H1 (cell line): ENCODE measurements at regions not wholly inside any gene's neighbourhood (a gene's known extent, or its start where the extent isn't known, plus 50 kb on each side); places are given as distances from the start of the nearest gene placed in this dataset.
A peak's percentile ranks its signal among the peaks of the same experiment; 100 is the strongest.

Source experiments
- CTCF ChIA-PET: fragments of 300-600 bp; sonication (Branson Sonifier 250); formaldehyde crosslinking; loops from one replicate; lab custom pipeline; 2021; ENCODE audit not compliant: partially characterized antibody; lab: Charles Lee
- POLR2A ChIA-PET: fragments of 300-600 bp; sonication (Branson Sonifier 250); formaldehyde crosslinking; loops from one replicate; lab custom pipeline; 2021; ENCODE audit warnings: inconsistent platforms; ENCODE audit not compliant: partially characterized antibody; lab: Charles Lee
- DNase-seq, 2 experiments: peaks; one replicate each; pipeline versions ENCODE4 v3.0.0 to v3.0.0-alpha.2; 2010 to 2022; ENCODE audit warnings: low spot score in 2 of 2, low read depth in 1 of 2, mixed read lengths in 1 of 2
- FAIRE-seq: peaks from 2 replicates; lab custom pipeline; 2011; peaks lifted over from hg19 to GRCh38; lab: Jason Lieb, UNC
- H2AFZ ChIP-seq: 2 replicates; pipeline ENCODE4 v1.8.1; 2012; ENCODE audit warnings: low read length, inconsistent platforms
- H2AK5ac ChIP-seq: 2 replicates; pipeline ENCODE4 v1.6.1; 2013; ENCODE audit warnings: low read depth, low read length
- H2BK120ac ChIP-seq: replicated peaks from 2 replicates; pipeline ENCODE3; 2013; ENCODE audit warnings: low read depth, low read length, inconsistent platforms
- H2BK12ac ChIP-seq: 2 replicates; pipeline ENCODE4 v1.6.1; 2013; ENCODE audit warnings: low read depth, low read length
- H2BK15ac ChIP-seq: 2 replicates; pipeline ENCODE4 v1.6.1; 2013; ENCODE audit warnings: low read length
- H2BK20ac ChIP-seq: 2 replicates; pipeline ENCODE4 v1.6.1; 2013; ENCODE audit warnings: low read length
- H2BK5ac ChIP-seq: 2 replicates; pipeline ENCODE4 v1.6.1; 2013; ENCODE audit warnings: low read depth, low read length
- H3K14ac ChIP-seq: 2 replicates; pipeline ENCODE4 v1.6.1; 2013; ENCODE audit warnings: inconsistent platforms; ENCODE audit not compliant: insufficient read length
- H3K18ac ChIP-seq: 2 replicates; pipeline ENCODE4 v1.6.1; 2013; ENCODE audit warnings: low read length; ENCODE audit errors: extremely low read depth
- H3K23ac ChIP-seq: 2 replicates; pipeline ENCODE4 v1.6.1; 2013; ENCODE audit warnings: inconsistent platforms; ENCODE audit not compliant: insufficient read length
- H3K23me2 ChIP-seq: 2 replicates; pipeline ENCODE4 v1.6.1; 2013; ENCODE audit warnings: low read depth, low read length
- H3K27ac ChIP-seq: 2 replicates; pipeline ENCODE4 v1.6.1; 2011; ENCODE audit warnings: low read depth, low read length, inconsistent platforms
- H3K27me3 ChIP-seq, 4 experiments: replicated peaks in 1 of 4; 1 replicate in 1 of 4; 2 replicates in 3 of 4; pipeline versions ENCODE4 v1.6.1 to v1.8.1; 2011 to 2013; ENCODE audit warnings: low read length in 3 of 4, mild to moderate bottlenecking in 3 of 4, inconsistent platforms in 2 of 4, mixed read lengths in 2 of 4, moderate library complexity in 1 of 4; ENCODE audit not compliant: control insufficient read depth in 3 of 4, insufficient read depth in 3 of 4; ENCODE audit errors: extremely low read depth in 1 of 4
- H3K36me3 ChIP-seq, 4 experiments: 2 replicates each; pipeline versions ENCODE4 v1.6.1 to v1.8.1; 2011 to 2013; ENCODE audit warnings: mild to moderate bottlenecking in 4 of 4, low read length in 3 of 4, moderate library complexity in 2 of 4, control low read depth in 1 of 4, inconsistent platforms in 1 of 4; ENCODE audit not compliant: insufficient read depth in 4 of 4, control insufficient read depth in 2 of 4
- H3K4ac ChIP-seq: replicated peaks from 2 replicates; pipeline ENCODE3; 2013; ENCODE audit warnings: low read length, low read depth, mixed read lengths, inconsistent platforms; ENCODE audit not compliant: insufficient read length
- H3K4me1 ChIP-seq, 4 experiments: replicated peaks in 1 of 4; 1 replicate in 1 of 4; 2 replicates in 3 of 4; pipeline versions ENCODE4 v1.6.1 to v1.8.1; 2011 to 2013; ENCODE audit warnings: low read length in 3 of 4, inconsistent platforms in 2 of 4, mixed read lengths in 1 of 4; ENCODE audit not compliant: insufficient read depth in 4 of 4, control insufficient read depth in 3 of 4
- H3K4me2 ChIP-seq, 2 experiments: 2 replicates each; pipeline versions ENCODE4 v1.6.1 to v1.8.1; 2011 to 2013; ENCODE audit warnings: low read depth in 2 of 2, low read length in 2 of 2, control low read depth in 1 of 2, inconsistent platforms in 1 of 2, mild to moderate bottlenecking in 1 of 2; ENCODE audit not compliant: insufficient read depth in 1 of 2
- H3K4me3 ChIP-seq, 4 experiments: fragments of 200-600, 300-600 bp in 1 of 4; sonication (generic), shearing (Covaris generic), sonication (Bioruptor Twin) in 1 of 4; 2 replicates each; pipeline versions ENCODE4 v1.5.1 to v1.8.1; 2011 to 2016; ENCODE audit warnings: low read length in 4 of 4, low read depth in 3 of 4, control low read depth in 2 of 4, inconsistent platforms in 2 of 4, mild to moderate bottlenecking in 2 of 4, mixed read lengths in 1 of 4, moderate library complexity in 1 of 4; ENCODE audit not compliant: insufficient read depth in 2 of 4; ENCODE audit errors: extremely low read depth in 1 of 4
- H3K56ac ChIP-seq: replicated peaks from 2 replicates; pipeline ENCODE3; 2013; ENCODE audit warnings: low read depth, mild to moderate bottlenecking, mixed read lengths, low read length, inconsistent platforms; ENCODE audit not compliant: insufficient read length
- H3K79me1 ChIP-seq: 2 replicates; pipeline ENCODE4 v1.6.1; 2013; ENCODE audit warnings: low read depth, low read length, control low read depth
- H3K79me2 ChIP-seq, 2 experiments: 2 replicates each; pipeline versions ENCODE4 v1.6.1 to v1.8.1; 2012 to 2013; ENCODE audit warnings: low read length in 2 of 2, mild to moderate bottlenecking in 2 of 2, inconsistent platforms in 1 of 2; ENCODE audit not compliant: insufficient read depth in 2 of 2, control insufficient read depth in 1 of 2
- H3K9ac ChIP-seq, 4 experiments: replicated peaks in 1 of 4; 1 replicate in 1 of 4; 2 replicates in 3 of 4; pipeline versions ENCODE4 v1.6.1 to v1.8.1; 2011 to 2013; ENCODE audit warnings: low read depth in 3 of 4, low read length in 3 of 4, control low read depth in 2 of 4, mild to moderate bottlenecking in 2 of 4, moderate library complexity in 2 of 4, inconsistent platforms in 1 of 4; ENCODE audit errors: extremely low read depth in 1 of 4
- H3K9me3 ChIP-seq, 2 experiments: 2 replicates each; pipeline versions ENCODE4 v1.6.1 to v1.8.1; 2012 to 2013; ENCODE audit warnings: mild to moderate bottlenecking in 2 of 2, moderate library complexity in 2 of 2, control low read depth in 1 of 2, inconsistent platforms in 1 of 2, low read depth in 1 of 2, low read length in 1 of 2, mixed read lengths in 1 of 2; ENCODE audit not compliant: insufficient read depth in 2 of 2
- H4K20me1 ChIP-seq, 2 experiments: replicated peaks in 1 of 2; 2 replicates each; pipeline versions ENCODE3 to v1.8.1; 2011 to 2013; ENCODE audit warnings: inconsistent platforms in 2 of 2, low read length in 2 of 2, mild to moderate bottlenecking in 1 of 2; ENCODE audit not compliant: insufficient read depth in 2 of 2, control insufficient read depth in 1 of 2
- H4K5ac ChIP-seq: 2 replicates; pipeline ENCODE4 v1.6.1; 2013; ENCODE audit warnings: low read length, low read depth, mixed read lengths, inconsistent platforms; ENCODE audit not compliant: insufficient read length
- H4K8ac ChIP-seq: 2 replicates; pipeline ENCODE4 v1.8.0; 2013; ENCODE audit warnings: mild to moderate bottlenecking, moderate library complexity, low read length, inconsistent platforms; ENCODE audit not compliant: insufficient read depth; ENCODE audit errors: extremely low read depth
- H4K91ac ChIP-seq: replicated peaks from 2 replicates; pipeline ENCODE3; 2013; ENCODE audit warnings: low read length, mixed read lengths, inconsistent platforms; ENCODE audit not compliant: insufficient read length
- ASH2L ChIP-seq: fragments of 200-600, 300-600 bp; sonication (generic); IDR thresholded peaks from one replicate; pipeline ENCODE4 v1.7.1; 2017; ENCODE audit warnings: low read length
- BACH1 ChIP-seq: IDR thresholded peaks from 2 replicates; pipeline ENCODE4 v1.6.1; 2012; ENCODE audit warnings: low read length, improper control_type of control experiment
- EGR1 ChIP-seq: IDR thresholded peaks from 2 replicates; pipeline ENCODE4 v1.6.1; 2011; ENCODE audit warnings: low read depth, low read length, borderline replicate concordance
- NANOG ChIP-seq: IDR thresholded peaks from 2 replicates; pipeline ENCODE4 v1.6.1; 2011; ENCODE audit warnings: low read length, low read depth, mild to moderate bottlenecking, inconsistent platforms; ENCODE audit not compliant: insufficient read depth, poor library complexity, severe bottlenecking
- POU5F1 ChIP-seq: IDR thresholded peaks from 2 replicates; pipeline ENCODE4 v1.6.1; 2011; ENCODE audit warnings: low read depth, mild to moderate bottlenecking, low read length, moderate library complexity
- TAF7 ChIP-seq: optimal IDR thresholded peaks from 2 replicates; pipeline ENCODE3; 2011; ENCODE audit warnings: low read depth, mild to moderate bottlenecking, inconsistent platforms, low read length, moderate library complexity, borderline replicate concordance
- WGBS, 2 experiments: shearing (Covaris generic) in 1 of 2; methylation state at CpG; one replicate each; pipeline versions ENCODE4 v1.1.6 to v1.1.7; 2013 to 2015; ENCODE audit warnings: low lambda C conversion rate in 2 of 2, mixed read lengths in 2 of 2, inconsistent platforms in 1 of 2, low coverage in 1 of 2, missing lambda C conversion rate in 1 of 2; ENCODE audit not compliant: insufficient replicate concordance in 2 of 2, insufficient coverage in 1 of 2, insufficient read length in 1 of 2; ENCODE audit errors: extremely low coverage in 1 of 2, missing lambda C conversion rate in 1 of 2; 5-methylcytosine and 5-hydroxymethylcytosine counted together

DNA sequence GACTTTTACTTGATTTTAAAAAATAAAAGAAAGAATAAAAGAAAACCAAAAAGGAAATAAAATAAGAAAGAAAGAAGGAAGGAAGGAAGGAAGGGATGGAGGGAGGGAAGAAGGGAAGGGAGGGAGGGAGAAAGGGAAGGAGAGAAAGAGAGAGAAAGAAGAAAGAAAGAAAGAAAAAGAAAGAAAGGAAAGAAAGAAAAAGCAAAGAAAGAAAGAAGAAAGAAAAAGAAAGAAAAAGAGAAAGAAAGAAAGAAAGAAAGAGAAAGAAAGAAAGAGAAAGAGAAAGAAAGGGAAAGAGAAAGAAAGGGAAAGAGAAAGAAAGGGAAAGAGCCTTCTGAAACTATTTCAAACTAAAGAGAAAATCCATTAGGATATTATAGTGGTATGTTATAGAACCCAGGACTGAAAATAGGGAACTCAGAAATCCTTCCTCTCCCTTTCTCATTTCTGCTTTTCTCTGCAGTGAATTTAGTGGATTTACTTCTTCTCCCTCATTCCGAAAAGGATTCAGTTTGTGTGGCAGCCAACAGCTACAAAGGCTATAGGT lies 414.7 kb upstream of the CCNG1 start:
- Histone ChIP-seq H3K27ac (no peak overlapping the region), H3K23ac (no peak overlapping the region), H2BK12ac (no peak overlapping the region), H3K9me3 (no peaks in the 10 kb centered on the region), H2AFZ (no peak overlapping the region), H3K27me3 (no peaks in the 10 kb centered on the region), H3K9ac (no peak overlapping the region), H3K23me2 (no peaks in the 10 kb centered on the region), H3K4ac (no peak overlapping the region), H4K91ac (no peak overlapping the region), H3K14ac (no peak overlapping the region), H4K5ac (no peak overlapping the region), H2BK120ac (no peak overlapping the region), H4K8ac (no peak overlapping the region), H3K56ac (peak overlapping the region; percentile 6), H3K4me1 (no peaks in the 10 kb centered on the region), H2BK20ac (no peak overlapping the region), H2BK15ac (no peak overlapping the region), H2BK5ac (no peak overlapping the region), H3K18ac (no peak overlapping the region), H3K4me3 (no peak overlapping the region), H2AK5ac (no peak overlapping the region), H3K4me2 (no peak overlapping the region), H3K36me3 (no peaks in the 10 kb centered on the region), H3K79me2 (no peaks in the 10 kb centered on the region), H3K79me1 (no peaks in the 10 kb centered on the region), H4K20me1 (no peaks in the 10 kb centered on the region)
- ChIA-PET CTCF (no interaction called here), POLR2A (no interaction called here)
- TF ChIP-seq TAF7 = no peak
- no peak for TF ChIP-seq NANOG
- TF ChIP-seq ASH2L = no peak
- TF ChIP-seq POU5F1 = no peak
- TF ChIP-seq BACH1 = no peak
- no peak for TF ChIP-seq EGR1
- WGBS, 2 experiments = 89% methylated on average over 1 of the region's 1 CpG; no CpG with 5 or more reads in 1 of the 2 experiments
- DNase-seq = no peak
- FAIRE-seq = no peak
